IPS DF 6.9 (cell line): ENCODE measurements at regions not wholly inside any gene's neighbourhood (a gene's known extent, or its start where the extent isn't known, plus 50 kb on each side); places are given as distances from the start of the nearest gene placed in this dataset.

Source experiments
- DNase-seq: peaks from one replicate; pipeline ENCODE4 v3.0.0-alpha.2; 2013; ENCODE audit warnings: low read depth, low spot score
- H3K27ac ChIP-seq: one replicate; pipeline ENCODE4 v1.5.1; 2013; ENCODE audit warnings: low read length, control low read depth
- H3K27me3 ChIP-seq: 2 replicates; pipeline ENCODE4 v1.6.1; 2013; ENCODE audit warnings: mild to moderate bottlenecking, low read length; ENCODE audit not compliant: control insufficient read depth, insufficient read depth
- H3K36me3 ChIP-seq: 2 replicates; pipeline ENCODE4 v1.6.1; 2013; ENCODE audit warnings: low read length; ENCODE audit not compliant: control insufficient read depth, insufficient read depth
- H3K4me1 ChIP-seq: 2 replicates; pipeline ENCODE4 v1.6.1; 2013; ENCODE audit warnings: low read length; ENCODE audit not compliant: control insufficient read depth, insufficient read depth
- H3K4me3 ChIP-seq: 2 replicates; pipeline ENCODE4 v1.5.1; 2013; ENCODE audit warnings: mild to moderate bottlenecking, low read length
- H3K9me3 ChIP-seq: 2 replicates; pipeline ENCODE4 v1.6.1; 2013; ENCODE audit warnings: low read length, inconsistent platforms; ENCODE audit not compliant: control insufficient read depth, insufficient read depth
- WGBS: extraction: QIAGEN DNeasy Blood & Tissue Kit; methylation state at CpG from one replicate; pipeline ENCODE4 v1.1.7; 2013; ENCODE audit warnings: mixed read lengths, missing lambda C conversion rate; ENCODE audit not compliant: insufficient read length, insufficient coverage; 5-methylcytosine and 5-hydroxymethylcytosine counted together

GRCh38 chr11:115670538-115671205 lies 166.5 kb upstream of the CADM1 start:
- no CpG with 5 or more reads among the region's 10 CpGs for WGBS

GRCh38 chr11:115665958-115666357 lies 161.7 kb upstream of the CADM1 start:
- Histone ChIP-seq H3K9me3 (no peaks in the 10 kb centered on the region), H3K27ac (no peak overlapping the region), H3K4me1 (no peaks in the 10 kb centered on the region), H3K4me3 (no peak overlapping the region), H3K27me3 (peaks cover 2% of the 10 kb centered on the region; the same call in 1 of the 2 replicates), H3K36me3 (no peaks in the 10 kb centered on the region)
- WGBS, result no CpG with 5 or more reads among the region's 1 CpG
- no peak for DNase-seq

More at GRCh38 chr11:115670538-115671205, 166.5 kb upstream of the CADM1 start:
- H3K4me1 ChIP-seq, result no peaks in the 10 kb centered on the region
- H3K36me3 ChIP-seq, result no peaks in the 10 kb centered on the region
- no peaks in the 10 kb centered on the region for H3K9me3 ChIP-seq
- H3K27ac ChIP-seq, result no peak overlapping the region
- H3K27me3 ChIP-seq, result no peaks in the 10 kb centered on the region
- no peak overlapping the region for H3K4me3 ChIP-seq
- no peak for DNase-seq

- no CpG with 5 or more reads among the region's 15 CpGs for WGBS
Measured at GRCh38 chr11:115665175-115665821, 161.1 kb upstream of the CADM1 start.

DNA sequence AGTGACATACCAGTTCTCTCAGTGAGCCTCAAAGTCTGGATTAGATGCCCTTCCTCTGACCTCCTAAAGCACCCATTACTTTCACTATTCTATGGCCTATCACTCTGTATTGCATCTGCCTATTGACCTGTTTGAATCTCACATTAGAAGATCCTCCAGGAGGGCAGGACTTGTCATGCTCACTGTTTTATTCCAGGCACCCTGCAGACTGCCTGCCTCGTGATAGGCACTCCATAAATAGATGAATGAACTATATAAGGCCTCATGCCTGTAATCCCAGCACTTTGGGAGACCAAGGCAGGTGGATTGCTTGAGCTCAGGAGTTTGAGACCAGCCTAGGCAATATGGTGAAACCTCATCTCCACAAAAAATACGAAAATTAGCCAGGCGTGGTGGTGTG lies 160.1 kb upstream of the CADM1 start:
- peaks cover 12% of the 10 kb centered on the region; the same call in 1 of the 2 replicates for H3K27me3 ChIP-seq
- H3K4me1 ChIP-seq, result no peaks in the 10 kb centered on the region
- WGBS, result no CpG with 5 or more reads among the region's 3 CpGs
- no peaks in the 10 kb centered on the region for H3K36me3 ChIP-seq
- no peak for DNase-seq
- H3K9me3 ChIP-seq, result no peaks in the 10 kb centered on the region
- H3K27ac ChIP-seq, result no peak overlapping the region
- H3K4me3 ChIP-seq, result no peak overlapping the region

More at GRCh38 chr11:115665175-115665821, 161.1 kb upstream of the CADM1 start:
- Histone ChIP-seq H3K27me3 (peaks cover 9% of the 10 kb centered on the region; the same call in 1 of the 2 replicates), H3K27ac (no peak overlapping the region), H3K4me3 (no peak overlapping the region), H3K36me3 (no peaks in the 10 kb centered on the region), H3K9me3 (no peaks in the 10 kb centered on the region), H3K4me1 (no peaks in the 10 kb centered on the region)
- DNase-seq, result no peak

GRCh38 chr11:115663790-115664189 lies 159.6 kb upstream of the CADM1 start:
- Histone ChIP-seq H3K4me1 (no peaks in the 10 kb centered on the region), H3K27me3 (peaks cover 15% of the 10 kb centered on the region), H3K9me3 (no peaks in the 10 kb centered on the region), H3K36me3 (no peaks in the 10 kb centered on the region), H3K27ac (no peak overlapping the region), H3K4me3 (no peak overlapping the region)
- no CpG with 5 or more reads among the region's 6 CpGs for WGBS
- no peak for DNase-seq

DNA sequence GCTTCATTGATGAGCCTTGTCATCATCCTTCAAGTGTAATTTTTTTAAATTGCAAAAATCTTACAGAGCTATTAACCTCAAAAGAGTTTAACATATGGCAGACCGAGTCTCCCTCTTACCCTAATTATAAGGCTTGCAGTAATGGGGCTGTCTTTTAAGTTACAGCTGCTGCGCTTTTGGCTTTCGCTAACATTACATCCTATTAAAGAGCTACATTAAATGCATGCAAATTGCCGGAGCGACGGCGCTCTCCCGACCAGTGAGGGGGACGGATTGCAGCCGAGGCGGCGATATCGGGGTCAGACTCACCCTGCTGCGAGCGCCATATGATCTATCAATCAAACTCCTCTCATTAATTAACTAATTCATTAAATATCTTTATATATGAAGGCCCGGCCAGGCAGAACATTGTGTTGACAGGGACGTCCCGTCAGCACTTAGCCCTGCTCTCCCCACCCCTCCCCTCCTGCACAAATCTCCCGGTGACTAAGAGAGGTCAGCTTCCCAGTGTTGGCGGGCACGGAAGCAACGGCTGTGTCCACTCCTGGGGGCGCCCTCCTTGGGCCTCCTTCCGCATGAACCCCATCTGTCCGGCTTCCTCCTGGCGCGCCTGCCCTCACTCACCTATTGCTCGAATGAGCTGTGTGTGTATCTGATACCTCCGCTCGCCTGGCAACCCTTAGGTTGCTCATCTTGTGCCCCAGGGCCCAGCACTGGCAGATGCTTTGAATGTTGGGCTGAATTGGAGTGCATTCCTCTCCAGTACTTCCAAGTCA lies 156.0 kb upstream of the CADM1 start:
- Histone ChIP-seq H3K27me3 (peaks cover 16% of the 10 kb centered on the region), H3K9me3 (no peaks in the 10 kb centered on the region), H3K36me3 (no peaks in the 10 kb centered on the region), H3K4me3 (peak overlapping the region; percentile 17; the same call in 1 of the 2 replicates), H3K27ac (no peak overlapping the region), H3K4me1 (no peaks in the 10 kb centered on the region)
- no CpG with 5 or more reads among the region's 30 CpGs for WGBS
- no peak for DNase-seq

- WGBS, result no CpG with 5 or more reads among the region's 60 CpGs
- Histone ChIP-seq H3K36me3 (no peaks in the 10 kb centered on the region), H3K27me3 (peaks cover 16% of the 10 kb centered on the region), H3K9me3 (no peaks in the 10 kb centered on the region), H3K27ac (no peak overlapping the region), H3K4me1 (no peaks in the 10 kb centered on the region), H3K4me3 (peak overlapping the region; percentile 17; the same call in 1 of the 2 replicates)
- no peak for DNase-seq
Measured at GRCh38 chr11:115659061-115659963, 155.1 kb upstream of the CADM1 start.

DNA sequence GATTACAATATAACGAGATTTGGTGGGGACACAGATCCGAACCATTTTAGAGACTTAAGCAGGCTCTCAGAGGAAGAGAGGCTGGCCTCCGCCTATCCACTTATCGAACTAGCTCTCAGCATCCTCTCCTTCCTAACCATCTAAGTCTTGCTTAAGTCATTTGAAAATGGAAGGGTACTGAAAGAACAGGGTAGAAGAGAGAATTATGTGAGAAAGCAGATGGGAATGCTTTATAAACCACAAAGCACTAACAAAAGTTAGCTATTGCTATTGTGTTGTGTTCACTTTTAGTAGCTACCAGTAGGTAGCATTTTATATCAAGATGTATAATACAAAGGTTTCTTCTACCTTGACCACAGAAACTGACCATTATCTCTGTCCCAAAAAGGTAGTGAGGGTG lies 153.4 kb upstream of the CADM1 start:
- no CpG with 5 or more reads among the region's 4 CpGs for WGBS
- H3K4me3 ChIP-seq, result no peak overlapping the region
- peaks cover 16% of the 10 kb centered on the region for H3K27me3 ChIP-seq
- no peak for DNase-seq
- no peak overlapping the region for H3K27ac ChIP-seq
- no peaks in the 10 kb centered on the region for H3K36me3 ChIP-seq
- H3K4me1 ChIP-seq, result no peaks in the 10 kb centered on the region
- no peaks in the 10 kb centered on the region for H3K9me3 ChIP-seq

DNA sequence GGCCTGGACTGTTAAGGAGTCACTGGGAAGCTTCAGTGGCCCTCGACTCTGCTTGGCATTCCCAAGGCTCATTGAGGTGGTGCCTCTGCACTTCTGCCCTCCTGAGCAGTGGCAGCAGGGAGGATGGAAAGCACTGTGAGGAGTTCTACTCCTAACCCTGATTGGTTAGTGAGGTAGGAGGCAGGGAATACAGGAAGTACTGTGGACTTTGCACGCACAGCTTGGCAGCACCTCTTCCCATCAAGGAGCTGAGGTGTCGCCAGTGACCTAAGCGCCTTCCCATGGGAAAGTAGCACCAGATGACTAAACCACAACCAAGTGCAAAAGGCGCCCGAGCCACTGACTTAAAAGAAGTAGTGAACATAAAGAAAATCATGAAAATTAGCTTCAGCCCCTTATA lies 152.5 kb upstream of the CADM1 start:
- no peak for DNase-seq
- no peaks in the 10 kb centered on the region for H3K9me3 ChIP-seq
- no peak overlapping the region for H3K27ac ChIP-seq
- no CpG with 5 or more reads among the region's 6 CpGs for WGBS
- no peak overlapping the region for H3K4me3 ChIP-seq
- no peaks in the 10 kb centered on the region for H3K36me3 ChIP-seq
- H3K4me1 ChIP-seq, result peaks cover 3% of the 10 kb centered on the region; the same call in 1 of the 2 replicates
- peaks cover 15% of the 10 kb centered on the region for H3K27me3 ChIP-seq

DNA sequence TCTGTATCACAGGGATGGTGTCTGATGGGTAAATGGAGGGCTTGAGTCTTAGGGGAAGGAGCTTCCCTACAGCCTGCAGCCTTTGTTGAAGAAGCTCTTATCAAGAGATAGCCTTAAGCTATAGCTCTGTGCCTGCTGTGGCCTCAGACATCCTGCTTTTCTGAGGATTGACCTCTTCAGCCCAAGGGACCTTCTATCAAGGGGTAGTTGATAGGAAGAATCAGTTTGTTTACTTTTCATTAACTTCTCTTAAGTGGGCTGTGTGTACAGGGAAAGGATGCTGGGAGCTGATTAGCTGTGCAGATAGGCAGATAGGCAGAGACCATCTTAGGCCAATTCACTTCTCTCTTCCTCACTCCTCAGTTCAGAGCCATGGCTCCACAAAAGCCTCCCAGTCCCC lies 151.8 kb upstream of the CADM1 start:
- no peak overlapping the region for H3K4me3 ChIP-seq
- H3K4me1 ChIP-seq, result peaks cover 3% of the 10 kb centered on the region; the same call in 1 of the 2 replicates
- H3K27ac ChIP-seq, result no peak overlapping the region
- no peaks in the 10 kb centered on the region for H3K9me3 ChIP-seq
- no peaks in the 10 kb centered on the region for H3K36me3 ChIP-seq
- H3K27me3 ChIP-seq, result peaks cover 15% of the 10 kb centered on the region
- DNase-seq, result no peak
